Cardiac muscle cell (in vitro differentiated cells and primary cell): ENCODE measurements at regions not wholly inside any gene's neighbourhood (a gene's known extent, or its start where the extent isn't known, plus 50 kb on each side); places are given as distances from the start of the nearest gene placed in this dataset.

Source experiments
- DNase-seq, 2 donors: peaks; one replicate each; pipeline versions ENCODE4 v3.0.0 to v3.0.0-alpha.2; 2010 to 2017; ENCODE audit warnings: low read depth in 1 of 2, low spot score in 1 of 2
- H3K27ac ChIP-seq: fragments of 200-600 bp; sonication (generic); 2 replicates; pipeline ENCODE4 v1.5.1; 2016
- H3K27me3 ChIP-seq: fragments of 200-600 bp; sonication (generic); 2 replicates; pipeline ENCODE4 v1.6.0; 2016; ENCODE audit warnings: control low read depth
- H3K36me3 ChIP-seq: fragments of 200-600 bp; sonication (generic); 2 replicates; pipeline ENCODE4 v1.5.1; 2016; ENCODE audit warnings: control low read depth
- H3K4me1 ChIP-seq: fragments of 200-600 bp; sonication (generic); 2 replicates; pipeline ENCODE4 v1.8.1; 2017; ENCODE audit warnings: low read depth, mild to moderate bottlenecking, mixed run types
- H3K4me3 ChIP-seq: fragments of 200-600 bp; sonication (generic); 2 replicates; pipeline ENCODE4 v1.5.1; 2016; ENCODE audit warnings: mild to moderate bottlenecking
- H3K9me3 ChIP-seq: fragments of 200-600 bp; sonication (generic); 2 replicates; pipeline ENCODE4 v1.5.1; 2017; ENCODE audit warnings: low read depth, mild to moderate bottlenecking, control low read depth
- TF ChIP-seq, protein P1 (sequence below): IDR thresholded peaks from 2 replicates; pipeline ENCODE4 v1.5.1; 2012; ENCODE audit warnings: low read depth, mild to moderate bottlenecking, low read length

GRCh38 chr6:15087186-15087589 is 158.7 kb upstream of the JARID2 start:
- Histone ChIP-seq H3K27ac (no peak overlapping the region), H3K36me3 (no peaks in the 10 kb centered on the region), H3K4me3 (no peak overlapping the region), H3K27me3 (no peaks in the 10 kb centered on the region), H3K4me1 (no peaks in the 10 kb centered on the region), H3K9me3 (no peaks in the 10 kb centered on the region)
- no peak for DNase-seq
- TF ChIP-seq, protein P1, sequence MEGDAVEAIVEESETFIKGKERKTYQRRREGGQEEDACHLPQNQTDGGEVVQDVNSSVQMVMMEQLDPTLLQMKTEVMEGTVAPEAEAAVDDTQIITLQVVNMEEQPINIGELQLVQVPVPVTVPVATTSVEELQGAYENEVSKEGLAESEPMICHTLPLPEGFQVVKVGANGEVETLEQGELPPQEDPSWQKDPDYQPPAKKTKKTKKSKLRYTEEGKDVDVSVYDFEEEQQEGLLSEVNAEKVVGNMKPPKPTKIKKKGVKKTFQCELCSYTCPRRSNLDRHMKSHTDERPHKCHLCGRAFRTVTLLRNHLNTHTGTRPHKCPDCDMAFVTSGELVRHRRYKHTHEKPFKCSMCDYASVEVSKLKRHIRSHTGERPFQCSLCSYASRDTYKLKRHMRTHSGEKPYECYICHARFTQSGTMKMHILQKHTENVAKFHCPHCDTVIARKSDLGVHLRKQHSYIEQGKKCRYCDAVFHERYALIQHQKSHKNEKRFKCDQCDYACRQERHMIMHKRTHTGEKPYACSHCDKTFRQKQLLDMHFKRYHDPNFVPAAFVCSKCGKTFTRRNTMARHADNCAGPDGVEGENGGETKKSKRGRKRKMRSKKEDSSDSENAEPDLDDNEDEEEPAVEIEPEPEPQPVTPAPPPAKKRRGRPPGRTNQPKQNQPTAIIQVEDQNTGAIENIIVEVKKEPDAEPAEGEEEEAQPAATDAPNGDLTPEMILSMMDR, result no peak

DNA sequence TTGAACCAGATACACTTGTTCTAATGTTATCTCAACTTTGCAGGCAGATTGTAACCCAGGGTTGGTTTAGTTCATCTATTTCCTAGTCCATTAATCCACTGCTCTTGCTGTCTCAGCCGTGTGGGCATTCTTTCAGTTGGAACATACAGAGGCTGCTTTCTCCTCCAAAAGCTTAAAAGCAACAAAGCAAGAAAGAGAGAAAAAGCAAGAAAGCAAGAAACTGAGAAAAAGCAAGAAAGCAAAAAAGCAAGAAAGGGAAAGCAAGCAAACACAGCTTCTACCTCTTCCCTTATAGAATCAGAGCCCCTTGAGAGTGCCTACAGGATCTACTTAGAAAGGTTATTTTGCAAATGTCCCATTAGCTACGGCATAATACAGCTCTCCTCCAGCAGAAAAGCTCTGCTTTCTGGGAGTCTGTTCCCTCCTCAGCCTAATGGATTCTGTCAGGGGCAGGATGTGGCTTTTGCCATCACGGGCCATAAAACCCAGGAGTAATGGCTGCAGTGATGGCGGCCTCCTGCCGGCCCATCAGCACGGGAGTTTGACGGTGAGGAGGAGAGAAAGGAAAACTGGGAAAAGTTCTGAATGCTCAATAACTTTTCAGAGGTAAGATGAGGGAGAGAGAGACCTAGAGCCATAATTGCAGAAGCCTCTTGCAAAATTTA is 156.8 kb upstream of the JARID2 start:
- no peak overlapping the region for H3K27ac ChIP-seq
- no peaks in the 10 kb centered on the region for H3K9me3 ChIP-seq
- H3K27me3 ChIP-seq, result no peaks in the 10 kb centered on the region
- H3K36me3 ChIP-seq, result no peaks in the 10 kb centered on the region
- no peak overlapping the region for H3K4me3 ChIP-seq
- TF ChIP-seq, protein P1, result no peak
- no peaks in the 10 kb centered on the region for H3K4me1 ChIP-seq
- DNase-seq, result no peak

- H3K27me3 ChIP-seq, result no peaks in the 10 kb centered on the region
Observed at GRCh38 chr6:15089569-15090144, 156.2 kb upstream of the JARID2 start.

GRCh38 chr6:15090145-15090579 is 155.7 kb upstream of the JARID2 start:
- TF ChIP-seq, protein P1, result no peak
- no peaks in the 10 kb centered on the region for H3K27me3 ChIP-seq
- DNase-seq, result peak in 1 of 2 donors; percentile 57
- H3K4me3 ChIP-seq, result no peak overlapping the region
- H3K27ac ChIP-seq, result peak overlapping the region; percentile 32
- no peaks in the 10 kb centered on the region for H3K4me1 ChIP-seq
- H3K36me3 ChIP-seq, result no peaks in the 10 kb centered on the region
- H3K9me3 ChIP-seq, result no peaks in the 10 kb centered on the region

More at GRCh38 chr6:15089569-15090144, 156.2 kb upstream of the JARID2 start:
- no peaks in the 10 kb centered on the region for H3K36me3 ChIP-seq
- TF ChIP-seq, protein P1, result no peak
- no peaks in the 10 kb centered on the region for H3K4me1 ChIP-seq
- no peaks in the 10 kb centered on the region for H3K9me3 ChIP-seq
- no peak overlapping the region for H3K4me3 ChIP-seq
- peak overlapping the region; percentile 32 for H3K27ac ChIP-seq
- DNase-seq, result no peak

DNA sequence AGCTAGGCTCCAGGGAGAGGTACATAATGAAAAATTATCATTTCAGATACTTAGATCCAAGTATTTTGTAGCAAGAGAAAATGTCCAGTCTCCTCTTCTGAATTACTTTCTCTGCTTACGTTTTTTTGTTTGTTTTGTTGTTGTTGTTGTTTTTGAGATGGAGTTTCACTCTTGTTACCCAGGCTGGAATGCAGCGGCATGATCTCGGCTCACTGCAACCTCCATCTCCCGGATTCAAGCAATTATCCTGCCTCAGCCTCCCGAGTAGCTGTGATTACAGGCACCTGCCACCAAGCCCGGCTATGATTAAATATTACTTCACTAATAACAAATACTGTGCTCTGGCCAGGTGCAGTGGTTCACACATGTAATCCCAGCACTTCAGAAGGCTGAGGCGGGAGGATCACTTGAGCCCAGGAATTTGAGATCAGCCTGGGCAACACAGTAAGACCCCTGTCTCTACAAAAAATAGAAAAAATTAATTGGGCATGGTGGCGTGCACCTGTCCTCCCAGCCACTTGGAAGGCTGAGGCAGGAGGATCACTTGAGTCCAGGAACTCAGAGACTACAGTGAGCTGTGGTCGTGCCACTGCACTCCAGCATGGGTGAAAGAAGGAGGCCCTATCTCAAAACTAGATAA is 155.0 kb upstream of the JARID2 start:
- H3K4me1 ChIP-seq, result no peaks in the 10 kb centered on the region
- H3K36me3 ChIP-seq, result no peaks in the 10 kb centered on the region
- H3K27me3 ChIP-seq, result no peaks in the 10 kb centered on the region
- no peak for DNase-seq
- no peaks in the 10 kb centered on the region for H3K9me3 ChIP-seq
- TF ChIP-seq, protein P1, result no peak
- H3K4me3 ChIP-seq, result no peak overlapping the region
- no peak overlapping the region for H3K27ac ChIP-seq
